Uterus (tissue), 2 donors: ENCODE measurements at regions not wholly inside any gene's neighbourhood (a gene's known extent, or its start where the extent isn't known, plus 50 kb on each side); places are given as distances from the start of the nearest gene placed in this dataset.

Experiments used
- CTCF ChIP-seq, 4 experiments: fragments of 200-600 bp in 2 of 4; fragments of 450-650 bp in 2 of 4; sonication (generic) in 2 of 4; IDR thresholded peaks; one replicate each; pipeline ENCODE4 v1.5.1; 2016 to 2019; ENCODE audit warnings: antibody characterized with exemption in 4 of 4, mild to moderate bottlenecking in 2 of 4, moderate library complexity in 1 of 4
- POLR2A ChIP-seq, 2 donors: fragments of 450-650 bp; IDR thresholded peaks; one replicate each; pipeline ENCODE4 v1.6.1; 2016; ENCODE audit warnings: antibody characterized with exemption in 2 of 2, mild to moderate bottlenecking in 1 of 2, moderate library complexity in 1 of 2

- TF ChIP-seq CTCF (IDR thresholded peaks at IDR 0.05) = no peak
- no peak for TF ChIP-seq POLR2A (IDR thresholded peaks at IDR 0.05)
Measured at GRCh38 chr15:96424674-96425073, 94.2 kb downstream of the NR2F2 start.
